GM04504 (cell line): ENCODE measurements at regions not wholly inside any gene's neighbourhood (a gene's known extent, or its start where the extent isn't known, plus 50 kb on each side); places are given as distances from the start of the nearest gene placed in this dataset.
"Not testable (repeated sequence)": the region's sequence is repeated elsewhere in the genome, so short reads cannot be mapped to it uniquely, and the experiment has no call there.

Source experiments
- DNase-seq: peaks from one replicate; pipeline ENCODE4 v3.0.0-alpha.2; 2012; ENCODE audit warnings: low read depth

GRCh38 chr6:19892260-19892659, 55.1 kb downstream of the ID4 start:
- DNase-seq = no peak

- no peak for DNase-seq
These were observed 58.9 kb downstream of the ID4 start for GRCh38 chr6:19895866-19896692.

GRCh38 chr6:19896693-19897010, 59.5 kb downstream of the ID4 start:
- DNase-seq = no peak

GRCh38 chr6:19898141-19898740, 61.1 kb downstream of the ID4 start:
- no peak for DNase-seq

- DNase-seq = no peak
These were observed 65.0 kb downstream of the ID4 start for GRCh38 chr6:19902201-19902600.

- not testable (repeated sequence) for DNase-seq
These were observed 67.2 kb downstream of the ID4 start for GRCh38 chr6:19904408-19904807.

GRCh38 chr6:19905584-19905983, 68.4 kb downstream of the ID4 start:
- no peak for DNase-seq

- DNase-seq = peak; percentile 23
These were observed 69.0 kb downstream of the ID4 start for GRCh38 chr6:19906171-19906570.

- no peak for DNase-seq
These were observed 74.1 kb downstream of the ID4 start for GRCh38 chr6:19911223-19911622.

GRCh38 chr6:19918436-19918835, 81.3 kb downstream of the ID4 start:
- no peak for DNase-seq

GRCh38 chr6:19921786-19922185, 84.6 kb downstream of the ID4 start:
- no peak for DNase-seq

- no peak for DNase-seq
These were observed 88.4 kb downstream of the ID4 start for GRCh38 chr6:19925533-19925932.

- no peak for DNase-seq
These were observed 91.3 kb downstream of the ID4 start for GRCh38 chr6:19928461-19928860.

- DNase-seq = no peak
These were observed 92.1 kb downstream of the ID4 start for GRCh38 chr6:19929312-19929711.

GRCh38 chr6:19934996-19935591, 97.9 kb downstream of the ID4 start:
- no peak for DNase-seq

GRCh38 chr6:19939321-19939720, 102.2 kb downstream of the ID4 start:
- DNase-seq = not testable (repeated sequence)

GRCh38 chr6:19939926-19940325, 102.8 kb downstream of the ID4 start:
- not testable (repeated sequence) for DNase-seq

- DNase-seq = no peak
These were observed 105.9 kb downstream of the ID4 start for GRCh38 chr6:19943042-19943441.

- no peak for DNase-seq
These were observed 108.7 kb downstream of the ID4 start for GRCh38 chr6:19945843-19946358.

GRCh38 chr6:19949155-19949554, 112.0 kb downstream of the ID4 start:
- no peak for DNase-seq

GRCh38 chr6:19964115-19964514, 126.9 kb downstream of the ID4 start:
- no peak for DNase-seq

GRCh38 chr6:19968201-19968600, 131.0 kb downstream of the ID4 start:
- DNase-seq = no peak

- DNase-seq = no peak
These were observed 135.1 kb downstream of the ID4 start for GRCh38 chr6:19972221-19972620.
